HG03064 (cell line): ENCODE measurements at regions not wholly inside any gene's neighbourhood (a gene's known extent, or its start where the extent isn't known, plus 50 kb on each side); places are given as distances from the start of the nearest gene placed in this dataset.
"Not testable (repeated sequence)": the region's sequence is repeated elsewhere in the genome, so short reads cannot be mapped to it uniquely, and the experiment has no call there.

ENCODE experiments used
- ATAC-seq: cut with Tn5 transposase; IDR thresholded peaks from one replicate; pipeline ENCODE4 v1.9.1; 2021; ENCODE audit warnings: low read depth; ENCODE audit not compliant: unreplicated experiment

- no peak for ATAC-seq
Measured at GRCh38 chr11:134980819-134981710, 569.0 kb upstream of the B3GAT1 start.

- ATAC-seq, result not testable (repeated sequence)
Measured at GRCh38 chr11:134979089-134979457, 567.0 kb upstream of the B3GAT1 start.

DNA sequence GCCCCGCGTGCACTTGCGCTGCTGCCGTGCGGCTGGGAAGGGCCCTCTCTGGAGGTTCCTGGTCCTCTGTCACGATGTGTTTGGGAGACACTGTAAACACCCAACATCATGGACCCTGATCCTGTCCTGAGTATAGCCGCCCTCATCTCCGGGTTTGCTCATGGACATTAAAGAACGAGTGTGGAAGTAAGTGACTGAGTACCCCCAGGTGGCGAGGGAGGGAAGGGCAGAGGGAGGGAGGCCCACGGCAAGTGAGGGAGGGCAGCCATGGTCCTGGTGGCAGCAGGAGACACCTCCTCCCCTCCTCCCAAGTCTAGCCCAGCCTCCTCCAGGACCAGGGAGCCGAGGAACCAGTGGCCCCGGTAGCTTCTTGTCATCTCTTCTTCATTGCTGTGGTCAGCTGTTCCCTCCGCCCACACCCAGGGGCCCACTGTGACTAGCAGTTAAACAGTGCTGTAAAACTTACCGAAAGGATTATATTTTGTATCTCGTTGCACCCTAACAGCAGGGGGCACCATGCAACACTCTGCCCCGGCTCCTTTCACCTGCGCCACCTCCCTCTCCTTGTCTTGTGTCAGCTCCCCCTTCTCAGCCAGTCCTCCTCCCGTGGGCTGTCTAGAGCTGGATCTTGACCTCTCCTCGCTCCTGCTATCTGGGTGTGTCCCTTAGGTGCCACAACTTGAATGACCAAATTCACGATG lies 566.5 kb upstream of the B3GAT1 start:
- ATAC-seq, result no peak

DNA sequence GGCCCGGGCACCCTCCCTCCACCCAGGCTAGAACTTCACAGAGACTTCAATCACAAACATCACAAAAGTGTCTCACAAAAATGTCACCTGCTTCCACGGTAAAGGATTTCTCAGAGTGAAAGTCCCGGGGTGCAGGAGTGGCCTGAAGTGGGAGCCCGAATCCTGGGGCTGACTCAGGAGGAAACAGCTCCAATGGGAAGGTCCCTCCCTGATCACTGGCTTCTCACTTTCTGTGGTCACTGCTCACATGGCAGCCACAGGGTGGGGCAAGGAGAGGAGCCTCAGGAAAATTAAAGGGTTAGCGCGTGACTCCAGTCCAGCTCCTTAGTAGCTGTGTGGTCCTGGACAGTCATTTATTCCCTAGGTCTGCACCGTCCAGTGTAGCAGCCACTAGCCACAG lies 564.5 kb upstream of the B3GAT1 start:
- no peak for ATAC-seq

DNA sequence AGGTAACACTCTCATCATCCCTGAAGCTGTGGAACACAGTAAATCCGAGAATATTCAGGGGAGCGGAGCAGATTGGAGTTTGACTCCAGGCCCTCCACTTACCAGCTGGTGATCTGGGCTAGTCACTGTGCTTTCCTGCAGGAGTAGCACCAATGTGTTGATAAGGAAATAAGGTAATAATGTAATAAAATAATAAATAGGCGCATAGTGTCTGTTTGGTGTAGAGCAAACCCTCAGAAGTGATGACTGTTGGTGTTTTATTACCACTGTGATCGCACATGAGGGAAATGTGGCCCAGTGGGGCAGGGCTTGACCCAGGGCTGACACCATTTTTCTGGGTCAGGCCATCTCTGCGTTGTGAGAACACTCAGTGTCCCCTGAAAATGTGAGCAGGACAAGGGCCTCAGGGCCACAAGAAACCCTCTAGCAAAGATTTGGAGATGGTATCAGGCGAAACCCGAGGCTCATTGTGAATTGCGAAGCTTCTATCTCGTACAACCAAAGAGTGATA lies 563.9 kb upstream of the B3GAT1 start:
- no peak for ATAC-seq

GRCh38 chr11:134973801-134974200 lies 561.8 kb upstream of the B3GAT1 start:
- no peak for ATAC-seq

GRCh38 chr11:134971381-134971780 lies 559.3 kb upstream of the B3GAT1 start:
- ATAC-seq, result no peak

DNA sequence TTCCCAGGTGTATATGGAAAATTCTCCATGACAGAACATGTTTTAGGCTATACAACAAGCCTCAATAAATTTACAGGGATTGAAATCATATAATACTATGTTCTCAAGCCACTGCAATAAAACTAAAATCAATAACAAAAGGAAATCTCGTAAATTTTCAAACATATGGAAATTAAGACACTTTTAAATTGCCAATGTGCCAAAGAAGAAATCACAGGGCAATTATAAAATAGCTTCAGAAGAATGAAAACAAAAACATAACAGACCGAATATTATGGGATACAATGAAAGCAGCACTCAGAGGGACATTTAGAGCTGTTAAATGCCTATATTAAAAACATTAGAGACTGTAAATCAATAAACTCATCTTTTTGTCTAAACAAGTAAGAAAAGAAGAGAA lies 555.7 kb upstream of the B3GAT1 start:
- ATAC-seq, result no peak

GRCh38 chr11:134961386-134961785 lies 549.3 kb upstream of the B3GAT1 start:
- ATAC-seq, result not testable (repeated sequence)

DNA sequence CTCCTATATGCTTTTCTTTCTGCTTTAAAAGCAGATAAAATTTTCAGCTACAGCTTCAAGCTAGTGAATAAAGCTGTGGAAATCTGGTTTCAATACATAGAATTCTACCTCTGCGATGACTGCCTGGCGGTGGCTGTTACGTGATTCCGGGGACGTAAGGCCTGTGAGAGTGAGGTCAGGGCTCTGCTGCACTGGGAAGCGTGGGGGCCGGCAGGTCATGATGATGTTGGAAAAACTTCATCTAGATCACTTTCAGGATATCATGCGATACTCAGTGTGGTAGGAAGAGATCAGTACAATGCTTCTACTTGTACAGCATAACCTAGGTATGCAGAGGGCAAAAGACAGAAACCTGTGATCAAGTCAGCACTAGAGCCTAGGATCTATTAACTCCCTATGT lies 546.8 kb upstream of the B3GAT1 start:
- ATAC-seq, result no peak

DNA sequence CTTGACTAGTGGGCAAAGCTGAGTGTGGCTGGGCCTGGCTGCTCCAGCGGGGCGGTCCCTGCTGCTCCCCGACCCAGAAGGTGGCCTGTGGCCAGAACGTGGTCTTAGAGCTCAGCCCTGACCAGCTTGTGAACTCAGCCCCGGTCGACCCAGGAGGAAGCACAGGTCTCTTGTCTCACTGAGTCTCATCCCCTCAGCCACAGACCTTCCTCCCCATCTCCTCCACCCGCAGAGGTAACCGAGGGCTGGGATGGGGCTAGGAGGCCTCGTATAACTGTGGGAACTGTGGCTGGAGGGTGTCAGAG lies 546.2 kb upstream of the B3GAT1 start:
- no peak for ATAC-seq

- no peak for ATAC-seq
Measured at GRCh38 chr11:134957540-134958335, 545.7 kb upstream of the B3GAT1 start.

DNA sequence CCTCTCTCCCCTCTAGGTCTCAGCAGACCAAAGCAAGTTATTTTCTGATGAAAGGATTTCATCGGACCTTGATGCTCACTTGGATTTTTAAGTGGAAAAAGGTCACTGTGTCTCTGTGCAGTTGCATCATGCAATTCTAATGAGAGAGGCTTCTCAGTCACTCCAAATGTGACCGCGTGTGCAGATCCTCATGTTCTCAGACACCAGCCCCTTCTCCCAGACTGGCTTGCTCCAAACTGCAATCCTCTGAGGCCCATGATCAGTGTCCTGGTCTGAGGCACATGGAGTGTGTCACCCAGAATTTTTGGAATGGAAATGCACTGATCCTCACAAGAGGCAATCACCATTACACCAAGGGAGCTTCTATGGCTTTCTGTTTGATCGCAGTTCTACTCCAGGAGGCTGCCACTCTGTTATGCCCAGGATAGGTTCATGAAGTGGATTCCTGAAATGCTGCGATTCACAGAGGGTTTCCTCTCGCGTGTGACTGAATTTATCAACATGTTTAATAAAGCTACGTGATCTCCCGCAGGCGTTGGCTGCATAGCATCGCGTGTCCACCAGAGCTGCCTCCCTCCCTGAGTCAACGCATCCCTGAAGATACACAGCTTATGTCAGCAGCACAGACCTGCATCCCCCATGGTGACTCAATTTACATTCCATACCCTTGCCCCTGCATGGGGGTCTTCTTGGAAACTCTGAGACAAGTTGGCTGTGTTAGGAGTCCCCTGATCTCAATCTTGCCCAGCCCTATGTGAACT lies 544.6 kb upstream of the B3GAT1 start:
- ATAC-seq, result no peak

- ATAC-seq, result not testable (repeated sequence)
Measured at GRCh38 chr11:134955970-134956369, 543.9 kb upstream of the B3GAT1 start.

- no peak for ATAC-seq
Measured at GRCh38 chr11:134955281-134955680, 543.2 kb upstream of the B3GAT1 start.

- ATAC-seq, result not testable (repeated sequence)
Measured at GRCh38 chr11:134954456-134954855, 542.4 kb upstream of the B3GAT1 start.

GRCh38 chr11:134953417-134953970 lies 541.5 kb upstream of the B3GAT1 start:
- ATAC-seq, result not testable (repeated sequence)

- ATAC-seq, result no peak
Measured at GRCh38 chr11:134951305-134951700, 539.3 kb upstream of the B3GAT1 start.

GRCh38 chr11:134950692-134951304 lies 538.8 kb upstream of the B3GAT1 start:
- ATAC-seq, result no peak
